ENCODE measurements at regions not wholly inside any gene's neighbourhood (a gene's known extent, or its start where the extent isn't known, plus 50 kb on each side); places are given as distances from the start of the nearest gene placed in this dataset.

DNA sequence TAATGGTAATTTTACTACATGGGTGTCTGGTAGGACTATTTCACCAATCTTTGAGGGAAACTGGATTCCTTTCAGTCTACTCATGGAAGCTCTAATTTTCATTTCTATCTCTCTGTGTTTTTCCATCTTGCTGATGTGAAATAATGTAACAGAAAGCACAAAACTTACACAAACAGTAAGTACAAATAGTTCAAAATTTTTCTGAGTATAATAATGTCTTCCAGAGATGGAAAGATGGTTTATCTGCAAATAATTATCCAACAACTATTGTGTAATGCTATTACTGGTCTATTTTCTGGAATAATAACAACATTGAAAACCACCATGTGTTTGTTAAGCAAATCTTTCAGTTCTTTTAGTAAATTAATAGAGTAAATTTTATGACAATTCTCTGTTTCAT is 565.8 kb upstream of the MGMT start (continued):
- TF ChIP-seq ZNF609 (CRISPR knock-in tag; IDR thresholded peaks at IDR 0.05; ENCODE audit: borderline replicate concordance) = no peak
- TF ChIP-seq CREB3 (CRISPR knock-in tag; IDR thresholded peaks at IDR 0.05) = no peak

DNA sequence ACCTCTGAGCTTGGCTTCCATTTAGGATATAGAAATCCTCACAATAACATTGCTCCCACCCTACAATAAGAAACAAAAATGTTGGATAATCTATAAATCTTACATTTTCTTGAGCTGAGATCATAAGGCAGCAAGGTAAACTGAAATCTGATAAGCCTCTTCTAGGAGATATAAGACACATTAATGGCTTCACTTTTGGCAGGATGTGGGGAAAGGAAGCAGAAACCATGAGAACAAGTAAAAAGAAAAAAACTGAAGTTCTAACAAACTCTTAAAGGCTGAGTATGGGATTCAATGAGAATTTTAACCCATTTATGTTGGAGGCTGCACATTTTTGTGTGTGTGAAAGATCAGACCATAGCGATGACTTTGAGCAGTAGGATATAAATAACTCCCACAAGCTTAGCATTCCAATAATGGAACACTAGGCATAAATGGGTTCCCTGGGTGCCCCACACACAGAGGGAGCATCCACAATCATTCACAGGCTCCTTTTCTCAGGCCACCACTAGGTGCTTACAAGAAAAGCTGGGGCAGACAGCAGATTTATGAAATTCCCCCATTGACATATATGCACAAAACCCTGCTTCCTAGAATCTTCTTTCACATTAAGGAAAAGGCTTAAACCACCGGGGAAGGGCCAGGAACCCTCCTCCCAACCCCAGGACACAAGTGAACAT is 564.9 kb upstream of the MGMT start:
- no peak for ATAC-seq
- Histone ChIP-seq H3K4me2 (ENCODE audit: low read depth, low read length) (no peak overlapping the region), H3K9me3 (ENCODE audit: low read length) (no peaks in the 10 kb centered on the region), H3K4me1 (ENCODE audit: insufficient read depth, low read length) (no peaks in the 10 kb centered on the region), H3K9ac (ENCODE audit: insufficient read depth, low read depth, low read length) (no peak overlapping the region), H3K27ac (ENCODE audit: extremely low read length, insufficient read depth, low read length) (no peak overlapping the region), H3K79me2 (ENCODE audit: insufficient read depth, low read length) (no peaks in the 10 kb centered on the region), H2AFZ (ENCODE audit: low read length) (no peak overlapping the region), H3K4me3 (replicated peaks in 1 of 3; ENCODE audit: insufficient read depth in 1 of 3, low read depth in 2 of 3, low read length in 3 of 3) (no peak overlapping the region), H4K20me1 (ENCODE audit: insufficient read depth, low read length) (no peaks in the 10 kb centered on the region), H3K27me3 (ENCODE audit: control insufficient read depth in 1 of 2, insufficient read depth in 2 of 2, low read length in 2 of 2) (peaks cover 0 to 14% of the 10 kb centered on the region in 2 experiments; a peak in 1 of 5 replicates), H3K36me3 (replicated peaks in 1 of 2; ENCODE audit: control insufficient read depth in 1 of 2, insufficient read depth in 2 of 2, low read length in 2 of 2) (no peaks in the 10 kb centered on the region)
- WGBS (ENCODE audit: low lambda C conversion rate) = 25% methylated on average over 2 of the region's 2 CpGs
- no peak for DNase-seq (ENCODE audit: low spot score)
- ChIA-PET CTCF (ENCODE audit: low intra/inter-chr PET ratio, low total read pairs) (no interaction called here), POLR2A (no interaction called here)
- FAIRE-seq = no peak
- no peak for TF ChIP-seq ZSCAN21 (CRISPR knock-in tag; IDR thresholded peaks at IDR 0.05; ENCODE audit: borderline replicate concordance)
- TF ChIP-seq ISL2 (CRISPR knock-in tag; IDR thresholded peaks at IDR 0.05) = no peak
- TF ChIP-seq ZNF879 (CRISPR knock-in tag; IDR thresholded peaks at IDR 0.05) = no peak
- no peak for TF ChIP-seq HES4 (CRISPR knock-in tag; IDR thresholded peaks at IDR 0.05; ENCODE audit: borderline replicate concordance)
- no peak for TF ChIP-seq ZNF256 (CRISPR knock-in tag; conservative IDR thresholded peaks at IDR 0.05)
- intact Hi-C loops (cut with micrococcal nuclease; ENCODE audit: unreplicated experiment) (no loop called here), in situ Hi-C loops (cut with HindIII; ENCODE audit: extremely low pct_ligation_motif_present, low pct_unique_long_range_greater_than_20kb) (no loop called here)
- no TSS peak for BruUV-seq (replicated peaks)

Measured in HepG2 (cell line).